Ovary (tissue), 7 donors: ENCODE measurements at regions not wholly inside any gene's neighbourhood (a gene's known extent, or its start where the extent isn't known, plus 50 kb on each side); places are given as distances from the start of the nearest gene placed in this dataset.

Experiments
- DNase-seq, 5 donors: peaks; one replicate each; pipeline ENCODE4 v3.0.0-alpha.2; 2019 to 2020
- H3K27ac ChIP-seq, 2 donors: fragments of 200-600 bp; one replicate each; pipeline versions ENCODE4 v1.5.1 to v1.8.0; 2019 to 2022
- H3K27me3 ChIP-seq: fragments of 200-600 bp; one replicate; pipeline ENCODE4 v1.8.0; 2022
- H3K36me3 ChIP-seq: fragments of 200-600 bp; sonication (generic); one replicate; pipeline ENCODE4 v1.5.1; 2019
- H3K4me1 ChIP-seq: one replicate; pipeline ENCODE4 v1.8.1; 2013; ENCODE audit warnings: mild to moderate bottlenecking, moderate library complexity; ENCODE audit not compliant: insufficient read depth
- H3K4me3 ChIP-seq: fragments of 200-600 bp; sonication (generic); one replicate; pipeline ENCODE4 v1.5.1; 2017
- H3K9me3 ChIP-seq, 2 donors: fragments of 200-600 bp in 1 of 2; sonication (generic) in 1 of 2; one replicate each; pipeline versions ENCODE4 v1.5.1 to v1.8.1; 2013 to 2019; ENCODE audit warnings: mild to moderate bottlenecking in 1 of 2, moderate library complexity in 1 of 2
- EP300 ChIP-seq: sonication (generic); formaldehyde crosslinking; IDR thresholded peaks from one replicate; pipeline ENCODE4 v1.6.1; 2017; ENCODE audit warnings: antibody characterized with exemption
- POLR2A ChIP-seq: fragments of 450-650 bp; IDR thresholded peaks from one replicate; pipeline ENCODE4 v1.6.1; 2017; ENCODE audit warnings: antibody characterized with exemption, mild to moderate bottlenecking, moderate library complexity
- WGBS, 3 donors: extraction: QIAGEN DNeasy Blood & Tissue Kit in 1 of 3; methylation state at CpG; one replicate each; pipeline versions ENCODE4 v1.1.5 to v1.1.7; 2013 to 2017; 5-methylcytosine and 5-hydroxymethylcytosine counted together
- intact Hi-C, 4 donors: fragments of 100-400 bp; cut with DNase I; formaldehyde crosslinking; loops; one replicate each; pipeline versions ENCODE4 v1.11.0 to v1.15.1; 2022 to 2023
- TF ChIP-seq, protein P1 (sequence below), 3 donors: fragments of 450-650 bp in 2 of 3; fragments of 200-600 bp in 1 of 3; IDR thresholded peaks; one replicate each; pipeline versions ENCODE4 v1.5.1 to v1.8.0; 2016 to 2022; ENCODE audit warnings: antibody characterized with exemption in 3 of 3, mild to moderate bottlenecking in 1 of 3
- donor health status: DM: no; HTN: no; CAD: no; lungs with moderate emphysema.
- donor health status: DM: no; HTN: no; CAD: no.
- donor health status: Bipolar disorder and iron deficiency.
- donor health status: DM: no; HTN: no; CAD: no.
- donor health status: DM: yes; HTN: yes; CAD: no.

DNA sequence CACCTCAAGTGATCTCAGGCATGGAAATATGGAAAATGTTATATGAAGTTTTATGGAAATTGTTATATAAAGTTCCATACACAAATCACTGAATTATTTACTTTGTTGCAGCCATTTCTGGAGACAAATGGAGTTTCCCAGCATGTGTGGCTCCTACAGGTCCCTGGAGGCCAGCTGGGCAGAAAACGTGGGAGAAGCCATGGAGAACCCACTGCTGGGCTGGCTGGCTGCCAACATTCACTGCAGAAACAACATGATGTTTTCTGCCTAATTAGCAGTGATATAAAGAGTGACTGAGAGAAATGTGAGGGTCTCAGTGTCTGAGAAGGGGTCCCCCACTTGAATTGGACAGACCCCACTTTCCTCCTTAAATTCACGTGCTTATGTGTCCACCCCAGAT, 208.8 kb upstream of the IRX2 start:
- WGBS, 3 donors: 3 to 12% (median 5%) methylated on average over 2 of the region's 2 CpGs
- no peak overlapping the region for H3K4me3 ChIP-seq
- no peaks in the 10 kb centered on the region for H3K4me1 ChIP-seq
- H3K27ac ChIP-seq: no peak overlapping the region
- TF ChIP-seq POLR2A: no peak
- no peak for TF ChIP-seq EP300
- TF ChIP-seq, protein P1, sequence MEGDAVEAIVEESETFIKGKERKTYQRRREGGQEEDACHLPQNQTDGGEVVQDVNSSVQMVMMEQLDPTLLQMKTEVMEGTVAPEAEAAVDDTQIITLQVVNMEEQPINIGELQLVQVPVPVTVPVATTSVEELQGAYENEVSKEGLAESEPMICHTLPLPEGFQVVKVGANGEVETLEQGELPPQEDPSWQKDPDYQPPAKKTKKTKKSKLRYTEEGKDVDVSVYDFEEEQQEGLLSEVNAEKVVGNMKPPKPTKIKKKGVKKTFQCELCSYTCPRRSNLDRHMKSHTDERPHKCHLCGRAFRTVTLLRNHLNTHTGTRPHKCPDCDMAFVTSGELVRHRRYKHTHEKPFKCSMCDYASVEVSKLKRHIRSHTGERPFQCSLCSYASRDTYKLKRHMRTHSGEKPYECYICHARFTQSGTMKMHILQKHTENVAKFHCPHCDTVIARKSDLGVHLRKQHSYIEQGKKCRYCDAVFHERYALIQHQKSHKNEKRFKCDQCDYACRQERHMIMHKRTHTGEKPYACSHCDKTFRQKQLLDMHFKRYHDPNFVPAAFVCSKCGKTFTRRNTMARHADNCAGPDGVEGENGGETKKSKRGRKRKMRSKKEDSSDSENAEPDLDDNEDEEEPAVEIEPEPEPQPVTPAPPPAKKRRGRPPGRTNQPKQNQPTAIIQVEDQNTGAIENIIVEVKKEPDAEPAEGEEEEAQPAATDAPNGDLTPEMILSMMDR (IDR thresholded peaks at IDR 0.05): no peak
- no peak for DNase-seq
- no peaks in the 10 kb centered on the region for H3K36me3 ChIP-seq
- intact Hi-C loops: no loop called here
- H3K27me3 ChIP-seq: no peaks in the 10 kb centered on the region
- peaks cover 0 to 5% of the 10 kb centered on the region in 2 donors for H3K9me3 ChIP-seq

DNA sequence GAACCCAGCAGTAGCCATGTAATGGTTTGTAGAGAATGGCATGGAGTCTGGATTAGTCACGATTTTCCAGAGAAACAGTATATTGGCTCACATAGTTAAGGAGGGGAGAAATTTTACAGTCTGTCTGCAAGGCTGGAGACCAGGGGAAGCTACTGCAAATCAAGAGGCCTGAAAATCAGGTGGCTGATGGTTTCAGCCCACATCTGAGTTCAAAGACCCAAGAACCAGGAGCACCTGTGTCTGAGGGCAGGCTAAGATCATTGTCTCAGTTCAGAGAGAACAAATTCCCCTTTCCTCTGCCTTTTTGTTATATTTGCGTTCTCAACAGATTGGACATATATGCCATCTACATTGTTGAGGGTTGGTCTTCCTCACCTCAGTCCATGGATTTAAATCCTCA, 207.5 kb upstream of the IRX2 start:
- H3K9me3 ChIP-seq: peaks cover 0 to 5% of the 10 kb centered on the region in 2 donors
- intact Hi-C loops: no loop called here
- WGBS, 3 donors: 67 to 72% (median 70%) methylated on average over 2 of the region's 2 CpGs
- H3K4me3 ChIP-seq: no peak overlapping the region
- H3K27ac ChIP-seq: no peak overlapping the region
- no peaks in the 10 kb centered on the region for H3K27me3 ChIP-seq
- DNase-seq: no peak
- TF ChIP-seq POLR2A (no peak), EP300 (no peak)
- TF ChIP-seq, protein P1 (IDR thresholded peaks at IDR 0.05): no peak
- H3K36me3 ChIP-seq: no peaks in the 10 kb centered on the region
- no peaks in the 10 kb centered on the region for H3K4me1 ChIP-seq

DNA sequence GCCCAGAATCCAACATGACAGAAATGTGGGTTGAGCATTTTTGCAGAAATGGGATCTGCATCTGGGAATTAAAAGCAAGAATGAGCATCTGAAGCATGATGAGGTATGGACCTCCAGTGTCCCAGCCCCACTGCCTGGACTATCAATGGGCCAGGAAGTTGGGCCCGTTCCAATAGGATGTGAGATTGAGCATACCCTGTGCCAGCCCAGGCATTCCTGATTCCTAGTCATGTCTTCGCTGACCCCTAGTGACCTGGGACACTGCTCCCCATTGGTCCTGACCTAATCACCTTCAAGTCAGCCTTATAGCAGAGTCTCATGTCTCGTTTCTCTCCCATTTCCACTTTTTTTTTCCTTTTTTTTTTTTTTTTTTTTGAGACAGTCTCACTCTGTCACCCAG, 197.4 kb upstream of the IRX2 start:
- DNase-seq: no peak
- 39 to 77% (median 43%) methylated on average over 3 of the region's 3 CpGs for WGBS, 3 donors
- Histone ChIP-seq H3K27ac (no peak overlapping the region), H3K36me3 (no peaks in the 10 kb centered on the region), H3K9me3 (no peaks in the 10 kb centered on the region), H3K4me1 (no peaks in the 10 kb centered on the region), H3K4me3 (no peak overlapping the region), H3K27me3 (no peaks in the 10 kb centered on the region)
- intact Hi-C loops: no loop called here
- TF ChIP-seq EP300 (no peak), POLR2A (no peak)
- TF ChIP-seq, protein P1 (IDR thresholded peaks at IDR 0.05): no peak

DNA sequence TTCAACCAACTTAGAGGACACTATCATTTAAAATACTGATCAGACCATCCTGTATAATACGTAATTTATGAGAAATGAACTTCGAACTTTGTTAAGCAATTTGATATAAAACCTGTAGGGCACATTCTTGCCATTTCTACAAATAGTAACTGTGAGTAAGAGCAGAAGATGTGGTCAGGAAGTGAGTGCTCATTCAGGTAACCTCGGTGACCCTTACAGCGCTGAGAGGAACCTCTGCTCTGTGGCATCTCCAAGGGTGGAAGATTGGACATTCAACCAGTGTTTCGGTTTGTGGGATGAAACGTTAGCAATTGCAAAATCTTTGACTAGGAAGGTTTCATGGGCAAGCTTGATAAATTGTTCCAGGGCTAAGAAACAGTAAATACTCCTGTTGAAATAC, 194.8 kb upstream of the IRX2 start:
- Histone ChIP-seq H3K36me3 (no peaks in the 10 kb centered on the region), H3K9me3 (no peaks in the 10 kb centered on the region), H3K4me1 (no peaks in the 10 kb centered on the region), H3K4me3 (no peak overlapping the region), H3K27me3 (no peaks in the 10 kb centered on the region), H3K27ac (no peak overlapping the region)
- TF ChIP-seq EP300: no peak
- TF ChIP-seq, protein P1 (IDR thresholded peaks at IDR 0.05): no peak
- TF ChIP-seq POLR2A: no peak
- intact Hi-C loops: no loop called here
- no peak for DNase-seq
- WGBS, 3 donors: 69 to 74% (median 72%) methylated on average over 6 of the region's 6 CpGs

DNA sequence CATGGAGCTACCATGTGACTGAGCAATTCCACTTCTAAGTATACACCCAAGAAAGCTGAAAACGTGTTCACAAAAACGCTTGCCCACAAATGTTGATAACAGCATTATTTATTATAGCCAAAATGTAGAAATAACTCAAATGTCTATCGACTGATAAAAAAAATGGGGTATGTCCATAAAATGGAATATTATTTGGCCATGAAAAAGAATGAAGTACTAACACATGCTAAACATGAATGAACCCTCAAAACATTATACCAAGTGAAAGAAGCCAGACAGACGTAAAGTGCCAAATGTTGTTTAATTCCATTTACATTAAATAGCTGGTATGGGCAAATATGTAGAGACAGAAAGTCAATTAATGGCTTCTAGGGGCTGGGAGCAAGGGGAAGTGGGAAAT, 184.9 kb upstream of the IRX2 start:
- no peaks in the 10 kb centered on the region for H3K36me3 ChIP-seq
- DNase-seq: no peak
- TF ChIP-seq, protein P1 (IDR thresholded peaks at IDR 0.05): no peak
- TF ChIP-seq EP300 (no peak), POLR2A (no peak)
- no peak overlapping the region for H3K4me3 ChIP-seq
- intact Hi-C loops: no loop called here
- H3K4me1 ChIP-seq: no peaks in the 10 kb centered on the region
- H3K27me3 ChIP-seq: no peaks in the 10 kb centered on the region
- 86 to 91% (median 90%) methylated on average over 4 of the region's 4 CpGs for WGBS, 3 donors
- no peaks in the 10 kb centered on the region for H3K9me3 ChIP-seq
- H3K27ac ChIP-seq: no peak overlapping the region
